22Rv1 (cell line): ENCODE measurements at regions not wholly inside any gene's neighbourhood (a gene's known extent, or its start where the extent isn't known, plus 50 kb on each side); places are given as distances from the start of the nearest gene placed in this dataset.

Experiments used
- ZFX ChIP-seq: fragments of 450-650 bp; IDR thresholded peaks from 2 replicates; pipeline ENCODE4 v1.6.1; 2017; ENCODE audit warnings: antibody characterized with exemption, borderline replicate concordance
- TF ChIP-seq, protein P1 (sequence below): fragments of 450-650 bp; IDR thresholded peaks from 2 replicates; pipeline ENCODE4 v1.5.1; 2017; ENCODE audit warnings: mild to moderate bottlenecking

DNA sequence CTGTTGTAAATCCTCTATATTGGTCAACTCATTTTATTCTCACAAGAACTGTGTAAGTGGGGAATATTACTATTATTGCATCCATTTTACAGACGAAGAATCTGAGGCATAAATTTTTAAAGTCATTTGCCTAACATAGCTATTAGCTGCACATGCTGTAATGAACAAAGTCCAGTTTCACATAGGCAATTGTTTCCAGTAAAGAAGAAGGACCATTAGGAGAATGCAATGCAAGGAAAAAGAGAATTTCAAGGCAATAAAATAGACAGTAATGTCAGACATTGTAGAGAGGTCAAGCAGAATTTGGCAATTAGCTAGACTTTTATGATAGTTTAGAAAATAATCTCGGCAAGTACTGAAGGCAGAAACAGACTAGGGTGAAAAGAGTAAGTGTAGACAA is 578.7 kb upstream of the NECTIN3 start:
- TF ChIP-seq, protein P1, sequence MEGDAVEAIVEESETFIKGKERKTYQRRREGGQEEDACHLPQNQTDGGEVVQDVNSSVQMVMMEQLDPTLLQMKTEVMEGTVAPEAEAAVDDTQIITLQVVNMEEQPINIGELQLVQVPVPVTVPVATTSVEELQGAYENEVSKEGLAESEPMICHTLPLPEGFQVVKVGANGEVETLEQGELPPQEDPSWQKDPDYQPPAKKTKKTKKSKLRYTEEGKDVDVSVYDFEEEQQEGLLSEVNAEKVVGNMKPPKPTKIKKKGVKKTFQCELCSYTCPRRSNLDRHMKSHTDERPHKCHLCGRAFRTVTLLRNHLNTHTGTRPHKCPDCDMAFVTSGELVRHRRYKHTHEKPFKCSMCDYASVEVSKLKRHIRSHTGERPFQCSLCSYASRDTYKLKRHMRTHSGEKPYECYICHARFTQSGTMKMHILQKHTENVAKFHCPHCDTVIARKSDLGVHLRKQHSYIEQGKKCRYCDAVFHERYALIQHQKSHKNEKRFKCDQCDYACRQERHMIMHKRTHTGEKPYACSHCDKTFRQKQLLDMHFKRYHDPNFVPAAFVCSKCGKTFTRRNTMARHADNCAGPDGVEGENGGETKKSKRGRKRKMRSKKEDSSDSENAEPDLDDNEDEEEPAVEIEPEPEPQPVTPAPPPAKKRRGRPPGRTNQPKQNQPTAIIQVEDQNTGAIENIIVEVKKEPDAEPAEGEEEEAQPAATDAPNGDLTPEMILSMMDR, result no peak
- no peak for TF ChIP-seq ZFX
